BJ (cell line): ENCODE measurements at regions not wholly inside any gene's neighbourhood (a gene's known extent, or its start where the extent isn't known, plus 50 kb on each side); places are given as distances from the start of the nearest gene placed in this dataset.

Source experiments
- CTCF ChIA-PET: fragments of 350-600 bp; formaldehyde crosslinking; extraction: SDS; loops from one replicate; lab custom pipeline; 2021; ENCODE audit warnings: antibody characterized with exemption, inconsistent platforms; lab: Yijun Ruan, JAX
- POLR2A ChIA-PET: fragments of 300-600 bp; sonication (Branson Sonifier 250); formaldehyde crosslinking; extraction: SDS; loops from one replicate; lab custom pipeline; 2021; ENCODE audit warnings: antibody characterized with exemption; lab: Charles Lee
- DNase-seq: peaks from one replicate; pipeline ENCODE4 v3.0.0-alpha.2; 2011; ENCODE audit warnings: low read depth
- H3K27me3 ChIP-seq: 2 replicates; pipeline ENCODE4 v1.6.0; 2011; ENCODE audit warnings: low read length; ENCODE audit not compliant: control insufficient read depth, insufficient read depth
- H3K36me3 ChIP-seq: 2 replicates; pipeline ENCODE4 v1.5.1; 2011; ENCODE audit warnings: low read length; ENCODE audit not compliant: control insufficient read depth, insufficient read depth
- H3K4me3 ChIP-seq: 2 replicates; pipeline ENCODE4 v1.5.1; 2011; ENCODE audit warnings: low read depth, mild to moderate bottlenecking, control low read depth, low read length
- CTCF ChIP-seq: IDR thresholded peaks from 2 replicates; pipeline ENCODE4 v1.5.1; 2011; ENCODE audit warnings: low read depth, mild to moderate bottlenecking, control low read depth, inconsistent platforms, low read length, moderate library complexity; ENCODE audit not compliant: insufficient read depth

DNA sequence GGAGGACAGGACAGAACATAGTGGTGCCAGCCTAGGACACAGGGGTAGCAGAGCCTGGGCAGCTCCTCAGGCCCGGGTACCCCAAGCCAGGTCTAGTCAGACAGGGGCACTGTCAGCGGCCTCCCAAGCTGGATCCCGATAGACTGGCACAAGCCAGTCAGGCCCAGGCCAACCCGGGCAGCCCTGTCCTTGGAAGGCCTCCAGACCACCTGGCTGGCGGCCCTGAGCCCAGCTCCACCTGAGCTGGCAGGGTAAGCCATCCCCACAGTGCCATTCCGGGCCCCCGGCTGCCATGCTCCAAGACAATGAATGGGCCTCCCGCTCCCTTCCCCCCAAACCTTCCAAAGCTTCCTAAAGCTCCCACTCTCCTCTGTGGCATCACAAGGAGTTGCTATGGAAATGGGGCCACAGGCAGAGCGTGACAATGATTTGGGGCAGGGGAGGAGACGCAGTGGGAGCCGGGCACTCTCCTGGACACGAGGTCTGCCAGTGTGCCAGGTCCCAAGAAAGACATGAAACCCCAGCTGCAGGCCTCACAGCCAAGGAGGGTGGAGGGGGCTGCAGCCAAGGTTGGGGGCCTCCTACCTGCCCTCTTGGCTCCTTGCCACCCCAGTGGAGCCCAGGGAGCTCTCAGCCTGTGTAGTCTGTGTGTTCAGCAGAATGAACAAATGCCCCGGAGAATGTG, 165.6 kb upstream of the LINGO1 start:
- POLR2A ChIA-PET: no interaction called here
- H3K27me3 ChIP-seq: peaks cover 7% of the 10 kb centered on the region
- DNase-seq: no peak
- H3K36me3 ChIP-seq: no peaks in the 10 kb centered on the region
- CTCF ChIA-PET: interaction anchor here (0.5 to 3.4 kb wide), 4 partner anchors 9 to 26 kb away, joined by 3 to 13 read pairs (median 4); no protein-coding TSS in a partner anchor
- no peak for TF ChIP-seq CTCF
- no peak overlapping the region for H3K4me3 ChIP-seq

DNA sequence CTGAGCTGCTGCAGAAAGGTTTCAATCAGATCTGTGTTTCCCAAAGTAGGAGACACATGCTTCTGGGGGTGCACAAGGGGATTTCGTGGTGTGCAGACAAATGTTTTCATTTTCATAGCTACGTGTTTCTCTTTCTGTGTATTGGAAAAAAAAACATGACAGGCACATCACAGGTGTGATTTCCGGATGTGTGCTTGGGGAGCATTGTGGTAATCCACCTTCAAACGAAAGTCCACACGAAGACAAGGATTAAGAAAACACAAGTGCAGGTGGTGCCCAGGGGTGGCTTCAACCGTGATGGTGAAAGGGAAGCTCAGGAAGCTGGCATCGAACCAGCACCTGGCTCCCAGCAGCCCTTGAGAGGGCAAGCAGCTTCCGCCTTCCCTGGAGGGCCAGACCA, 164.6 kb upstream of the LINGO1 start:
- no peak for TF ChIP-seq CTCF
- ChIA-PET CTCF (interaction anchor here (0.9 to 3.4 kb wide), 4 partner anchors 13 to 27 kb away, joined by 3 to 13 read pairs (median 4); no protein-coding TSS in a partner anchor), POLR2A (no interaction called here)

GRCh38 chr15:77796046-77796729, 163.5 kb upstream of the LINGO1 start:
- Histone ChIP-seq H3K36me3 (no peaks in the 10 kb centered on the region), H3K27me3 (peaks cover 9% of the 10 kb centered on the region), H3K4me3 (no peak overlapping the region)
- CTCF ChIA-PET: no interaction called here
- POLR2A ChIA-PET: no interaction called here
- DNase-seq: no peak
- no peak for TF ChIP-seq CTCF

More for the DNA sequence above, 164.6 kb upstream of the LINGO1 start:
- Histone ChIP-seq H3K36me3 (no peaks in the 10 kb centered on the region), H3K4me3 (no peak overlapping the region), H3K27me3 (peaks cover 9% of the 10 kb centered on the region)
- no peak for DNase-seq

GRCh38 chr15:77795446-77795845, 162.7 kb upstream of the LINGO1 start:
- POLR2A ChIA-PET: no interaction called here
- H3K4me3 ChIP-seq: no peak overlapping the region
- DNase-seq: no peak
- CTCF ChIA-PET: no interaction called here
- no peak for TF ChIP-seq CTCF
- no peaks in the 10 kb centered on the region for H3K36me3 ChIP-seq
- peaks cover 9% of the 10 kb centered on the region for H3K27me3 ChIP-seq

GRCh38 chr15:77791941-77792340, 159.2 kb upstream of the LINGO1 start:
- TF ChIP-seq CTCF: no peak
- DNase-seq: no peak
- H3K4me3 ChIP-seq: no peak overlapping the region
- CTCF ChIA-PET: no interaction called here
- peaks cover 6% of the 10 kb centered on the region; the same call in 1 of the 2 replicates for H3K27me3 ChIP-seq
- H3K36me3 ChIP-seq: no peaks in the 10 kb centered on the region
- POLR2A ChIA-PET: no interaction called here
